ENCODE measurements at regions not wholly inside any gene's neighbourhood (a gene's known extent, or its start where the extent isn't known, plus 50 kb on each side); places are given as distances from the start of the nearest gene placed in this dataset.

- no peak overlapping the region for H3K9ac ChIP-seq (ENCODE audit: low read length)
- H3K36me3 ChIP-seq (ENCODE audit: insufficient read depth, low read length) = no peaks in the 10 kb centered on the region
- H3K27me3 ChIP-seq (ENCODE audit: control insufficient read depth in 1 of 2, insufficient read depth in 2 of 2, low read length in 2 of 2) = no peaks in the 10 kb centered on the region
- H3K9me3 ChIP-seq (ENCODE audit: low read length) = no peaks in the 10 kb centered on the region
- H3K4me3 ChIP-seq (ENCODE audit: low read depth in 1 of 2, low read length in 2 of 2) = no peak overlapping the region
- no peak overlapping the region for H3K27ac ChIP-seq (ENCODE audit: low read depth, low read length)
- no peaks in the 10 kb centered on the region for H3K4me1 ChIP-seq (ENCODE audit: insufficient read depth, low read length)
Measured at GRCh38 chr13:40485611-40486517, 180.6 kb downstream of the FOXO1 start.

- Histone ChIP-seq H3K9me3 (ENCODE audit: low read length) (no peaks in the 10 kb centered on the region), H3K9ac (ENCODE audit: low read length) (no peak overlapping the region), H3K4me3 (ENCODE audit: low read depth in 1 of 2, low read length in 2 of 2) (no peak overlapping the region), H3K4me1 (ENCODE audit: insufficient read depth, low read length) (no peaks in the 10 kb centered on the region), H3K27ac (ENCODE audit: low read depth, low read length) (no peak overlapping the region), H3K27me3 (ENCODE audit: control insufficient read depth in 1 of 2, insufficient read depth in 2 of 2, low read length in 2 of 2) (no peaks in the 10 kb centered on the region), H3K36me3 (ENCODE audit: insufficient read depth, low read length) (no peaks in the 10 kb centered on the region)
Measured at GRCh38 chr13:40486518-40487163, 179.8 kb downstream of the FOXO1 start.

GRCh38 chr13:40488869-40489391 lies 177.5 kb downstream of the FOXO1 start:
- no peaks in the 10 kb centered on the region for H3K9me3 ChIP-seq (ENCODE audit: low read length)
- H3K36me3 ChIP-seq (ENCODE audit: insufficient read depth, low read length) = no peaks in the 10 kb centered on the region
- no peaks in the 10 kb centered on the region for H3K27me3 ChIP-seq (ENCODE audit: control insufficient read depth in 1 of 2, insufficient read depth in 2 of 2, low read length in 2 of 2)
- no peak overlapping the region for H3K4me3 ChIP-seq (ENCODE audit: low read depth in 1 of 2, low read length in 2 of 2)
- H3K9ac ChIP-seq (ENCODE audit: low read length) = no peak overlapping the region
- no peak overlapping the region for H3K27ac ChIP-seq (ENCODE audit: low read depth, low read length)
- no peaks in the 10 kb centered on the region for H3K4me1 ChIP-seq (ENCODE audit: insufficient read depth, low read length)

- Histone ChIP-seq H3K9me3 (ENCODE audit: low read length) (no peaks in the 10 kb centered on the region), H3K27me3 (ENCODE audit: control insufficient read depth in 1 of 2, insufficient read depth in 2 of 2, low read length in 2 of 2) (no peaks in the 10 kb centered on the region), H3K9ac (ENCODE audit: low read length) (no peak overlapping the region), H3K27ac (ENCODE audit: low read depth, low read length) (no peak overlapping the region), H3K4me1 (ENCODE audit: insufficient read depth, low read length) (no peaks in the 10 kb centered on the region), H3K36me3 (ENCODE audit: insufficient read depth, low read length) (no peaks in the 10 kb centered on the region), H3K4me3 (ENCODE audit: low read depth in 1 of 2, low read length in 2 of 2) (no peak overlapping the region)
Measured at GRCh38 chr13:40490086-40490758, 176.2 kb downstream of the FOXO1 start.

GRCh38 chr13:40492511-40492910 lies 173.9 kb downstream of the FOXO1 start:
- H3K9me3 ChIP-seq (ENCODE audit: low read length) = no peaks in the 10 kb centered on the region
- H3K27me3 ChIP-seq (ENCODE audit: control insufficient read depth in 1 of 2, insufficient read depth in 2 of 2, low read length in 2 of 2) = no peaks in the 10 kb centered on the region
- H3K27ac ChIP-seq (ENCODE audit: low read depth, low read length) = no peak overlapping the region

GRCh38 chr13:40494513-40494912 lies 171.9 kb downstream of the FOXO1 start:
- no peaks in the 10 kb centered on the region for H3K9me3 ChIP-seq (ENCODE audit: low read length)
- H3K27ac ChIP-seq (ENCODE audit: low read depth, low read length) = no peak overlapping the region
- H3K36me3 ChIP-seq (ENCODE audit: insufficient read depth, low read length) = no peaks in the 10 kb centered on the region
- no peak overlapping the region for H3K4me3 ChIP-seq (ENCODE audit: low read depth in 1 of 2, low read length in 2 of 2)
- no peak overlapping the region for H3K9ac ChIP-seq (ENCODE audit: low read length)
- H3K4me1 ChIP-seq (ENCODE audit: insufficient read depth, low read length) = peaks cover 14% of the 10 kb centered on the region
- H3K27me3 ChIP-seq (ENCODE audit: control insufficient read depth in 1 of 2, insufficient read depth in 2 of 2, low read length in 2 of 2) = no peaks in the 10 kb centered on the region

More at GRCh38 chr13:40492511-40492910, 173.9 kb downstream of the FOXO1 start:
- Histone ChIP-seq H3K4me3 (ENCODE audit: low read depth in 1 of 2, low read length in 2 of 2) (no peak overlapping the region), H3K9ac (ENCODE audit: low read length) (no peak overlapping the region), H3K4me1 (ENCODE audit: insufficient read depth, low read length) (peaks cover 14% of the 10 kb centered on the region), H3K36me3 (ENCODE audit: insufficient read depth, low read length) (no peaks in the 10 kb centered on the region)

- H3K9me3 ChIP-seq (ENCODE audit: low read length) = no peaks in the 10 kb centered on the region
- peaks cover 14% of the 10 kb centered on the region for H3K4me1 ChIP-seq (ENCODE audit: insufficient read depth, low read length)
- H3K4me3 ChIP-seq (ENCODE audit: low read depth in 1 of 2, low read length in 2 of 2) = no peak overlapping the region
- no peaks in the 10 kb centered on the region for H3K36me3 ChIP-seq (ENCODE audit: insufficient read depth, low read length)
- H3K27ac ChIP-seq (ENCODE audit: low read depth, low read length) = no peak overlapping the region
- H3K9ac ChIP-seq (ENCODE audit: low read length) = no peak overlapping the region
- no peaks in the 10 kb centered on the region for H3K27me3 ChIP-seq (ENCODE audit: control insufficient read depth in 1 of 2, insufficient read depth in 2 of 2, low read length in 2 of 2)
Measured at GRCh38 chr13:40494946-40495620, 171.4 kb downstream of the FOXO1 start.

- Histone ChIP-seq H3K4me3 (ENCODE audit: low read depth in 1 of 2, low read length in 2 of 2) (no peak overlapping the region), H3K9ac (ENCODE audit: low read length) (no peak overlapping the region), H3K27me3 (ENCODE audit: control insufficient read depth in 1 of 2, insufficient read depth in 2 of 2, low read length in 2 of 2) (no peaks in the 10 kb centered on the region), H3K9me3 (ENCODE audit: low read length) (no peaks in the 10 kb centered on the region), H3K36me3 (ENCODE audit: insufficient read depth, low read length) (no peaks in the 10 kb centered on the region), H3K27ac (ENCODE audit: low read depth, low read length) (no peak overlapping the region), H3K4me1 (ENCODE audit: insufficient read depth, low read length) (peaks cover 14% of the 10 kb centered on the region)
Measured at GRCh38 chr13:40495621-40496001, 170.8 kb downstream of the FOXO1 start.

GRCh38 chr13:40496035-40496810 lies 170.2 kb downstream of the FOXO1 start:
- H3K4me1 ChIP-seq (ENCODE audit: insufficient read depth, low read length) = peaks cover 14% of the 10 kb centered on the region
- H3K27me3 ChIP-seq (ENCODE audit: control insufficient read depth in 1 of 2, insufficient read depth in 2 of 2, low read length in 2 of 2) = no peaks in the 10 kb centered on the region
- no peak overlapping the region for H3K27ac ChIP-seq (ENCODE audit: low read depth, low read length)
- no peak overlapping the region for H3K9ac ChIP-seq (ENCODE audit: low read length)
- no peaks in the 10 kb centered on the region for H3K36me3 ChIP-seq (ENCODE audit: insufficient read depth, low read length)
- no peak overlapping the region for H3K4me3 ChIP-seq (ENCODE audit: low read depth in 1 of 2, low read length in 2 of 2)
- H3K9me3 ChIP-seq (ENCODE audit: low read length) = no peaks in the 10 kb centered on the region

- peaks cover 14% of the 10 kb centered on the region for H3K4me1 ChIP-seq (ENCODE audit: insufficient read depth, low read length)
- H3K36me3 ChIP-seq (ENCODE audit: insufficient read depth, low read length) = no peaks in the 10 kb centered on the region
Measured at GRCh38 chr13:40498461-40498860, 168.0 kb downstream of the FOXO1 start.

More at GRCh38 chr13:40498461-40498860, 168.0 kb downstream of the FOXO1 start:
- Histone ChIP-seq H3K27ac (ENCODE audit: low read depth, low read length) (no peak overlapping the region), H3K9ac (ENCODE audit: low read length) (no peak overlapping the region), H3K9me3 (ENCODE audit: low read length) (no peaks in the 10 kb centered on the region), H3K27me3 (ENCODE audit: control insufficient read depth in 1 of 2, insufficient read depth in 2 of 2, low read length in 2 of 2) (no peaks in the 10 kb centered on the region), H3K4me3 (ENCODE audit: low read depth in 1 of 2, low read length in 2 of 2) (no peak overlapping the region)

Measured in muscle layer of colon (tissue), 2 donors.